ENCODE measurements at regions not wholly inside any gene's neighbourhood (a gene's known extent, or its start where the extent isn't known, plus 50 kb on each side); places are given as distances from the start of the nearest gene placed in this dataset.
"Not testable (repeated sequence)": the region's sequence is repeated elsewhere in the genome, so short reads cannot be mapped to it uniquely, and the experiment has no call there.

- Histone ChIP-seq H3K4me3 (replicated peaks in 1 of 3) (no peak overlapping the region), H3K36me3 (no peaks in the 10 kb centered on the region), H3K27ac (no peak overlapping the region), H3K9me3 (no peaks in the 10 kb centered on the region), H3K27me3 (no peaks in the 10 kb centered on the region), H3K4me1 (peaks cover 6 to 14% of the 10 kb centered on the region in 2 donors)
- intact Hi-C loops (cut with DNase I): no loop called here
- TF ChIP-seq CTCF (IDR thresholded peaks at IDR 0.05) (no peak), POLR2A (IDR thresholded peaks at IDR 0.05) (no peak)
- 91 to 92% methylated on average over 5 of the region's 5 CpGs for WGBS, 2 donors
- no peak for DNase-seq
Observed at GRCh38 chr7:16963044-16963443, 81.3 kb upstream of the AGR3 start.

- intact Hi-C loops (cut with DNase I): not testable (repeated sequence)
- WGBS, 2 donors: 94% methylated on average over 8 of the region's 8 CpGs
Observed at GRCh38 chr7:16965697-16966096, 83.9 kb upstream of the AGR3 start.

GRCh38 chr7:16967300-16967811, 85.6 kb upstream of the AGR3 start:
- peak overlapping the region in 1 of 3 donors; percentile 24 for H3K27ac ChIP-seq
- intact Hi-C loops (cut with DNase I): no loop called here
- TF ChIP-seq POLR2A (IDR thresholded peaks at IDR 0.05) (no peak), CTCF (IDR thresholded peaks at IDR 0.05) (no peak)

More at GRCh38 chr7:16965697-16966096, 83.9 kb upstream of the AGR3 start:
- not testable (repeated sequence) for H3K9me3 ChIP-seq; H3K36me3 ChIP-seq; H3K27ac ChIP-seq; H3K27me3 ChIP-seq; H3K4me3 ChIP-seq (replicated peaks in 1 of 3); DNase-seq
- peaks cover 6 to 18% of the 10 kb centered on the region in 2 donors for H3K4me1 ChIP-seq

GRCh38 chr7:16970732-16971482, 89.1 kb upstream of the AGR3 start:
- no peak overlapping the region for H3K27ac ChIP-seq
- intact Hi-C loops (cut with DNase I): no loop called here
- H3K9me3 ChIP-seq: no peaks in the 10 kb centered on the region
- peaks cover 7 to 22% of the 10 kb centered on the region in 2 donors for H3K4me1 ChIP-seq
- H3K4me3 ChIP-seq (replicated peaks in 1 of 3): no peak overlapping the region
- no peaks in the 10 kb centered on the region for H3K27me3 ChIP-seq
- DNase-seq: no peak
- TF ChIP-seq CTCF (IDR thresholded peaks at IDR 0.05) (no peak), POLR2A (IDR thresholded peaks at IDR 0.05) (no peak)
- WGBS, 2 donors: 77 to 83% methylated on average over 9 of the region's 9 CpGs
- no peaks in the 10 kb centered on the region for H3K36me3 ChIP-seq

More at GRCh38 chr7:16967300-16967811, 85.6 kb upstream of the AGR3 start:
- Histone ChIP-seq H3K27me3 (no peaks in the 10 kb centered on the region), H3K9me3 (no peaks in the 10 kb centered on the region), H3K4me1 (peaks cover 6 to 22% of the 10 kb centered on the region in 2 donors), H3K36me3 (no peaks in the 10 kb centered on the region), H3K4me3 (replicated peaks in 1 of 3) (no peak overlapping the region)
- DNase-seq: no peak
- WGBS, 2 donors: 22 to 48% methylated on average over 1 of the region's 1 CpG

- H3K27me3 ChIP-seq: no peaks in the 10 kb centered on the region
- H3K4me3 ChIP-seq (replicated peaks in 1 of 3): no peak overlapping the region
- TF ChIP-seq POLR2A (IDR thresholded peaks at IDR 0.05) (no peak), CTCF (IDR thresholded peaks at IDR 0.05) (no peak)
- no peak for DNase-seq
- H3K27ac ChIP-seq: no peak overlapping the region
- no peaks in the 10 kb centered on the region for H3K9me3 ChIP-seq
- WGBS, 2 donors: 82 to 94% methylated on average over 1 of the region's 1 CpG
- H3K36me3 ChIP-seq: no peaks in the 10 kb centered on the region
- intact Hi-C loops (cut with DNase I): no loop called here
- H3K4me1 ChIP-seq: peaks cover 25 to 31% of the 10 kb centered on the region in 2 donors
Observed at GRCh38 chr7:16975712-16976111, 93.9 kb upstream of the AGR3 start.

All from thyroid gland (tissue), 4 donors.